ENCODE measurements at regions not wholly inside any gene's neighbourhood (a gene's known extent, or its start where the extent isn't known, plus 50 kb on each side); places are given as distances from the start of the nearest gene placed in this dataset.
"Not testable (repeated sequence)": the region's sequence is repeated elsewhere in the genome, so short reads cannot be mapped to it uniquely, and the experiment has no call there.

DNA sequence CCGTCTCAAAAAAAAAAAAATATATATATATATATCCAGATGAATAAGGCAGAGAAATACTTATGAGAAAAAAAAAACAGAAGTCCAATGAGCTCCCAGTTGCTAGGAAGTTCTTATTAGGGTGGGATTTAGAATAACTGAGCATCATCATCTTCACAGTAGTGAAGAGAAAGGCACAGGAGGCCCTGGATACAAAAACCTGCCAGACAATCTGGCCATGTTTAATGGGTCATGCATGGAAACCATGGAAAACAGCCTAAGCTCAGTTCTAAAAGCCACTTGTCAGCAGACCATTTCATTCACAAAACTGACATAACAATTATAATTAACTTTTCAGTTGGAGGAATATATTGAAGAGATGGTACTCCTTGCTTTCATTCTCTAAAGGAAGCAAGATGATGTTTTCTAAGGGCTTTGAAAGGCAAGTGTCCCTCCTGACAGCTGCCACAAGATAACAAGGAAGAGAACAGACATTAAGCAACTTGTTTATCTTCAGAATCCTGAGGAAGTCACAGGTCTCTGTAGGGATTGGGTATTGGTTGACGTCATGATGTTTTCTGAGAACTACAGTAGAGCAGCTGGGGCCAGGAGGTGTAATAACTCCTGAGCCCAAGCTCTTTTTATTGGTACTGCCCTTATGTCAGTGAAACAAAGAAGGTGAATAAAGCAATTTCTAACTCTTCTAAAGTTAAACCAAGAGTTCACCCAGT lies 463.1 kb downstream of the DMAC1 start:
- peak in 4 of 11 donors; percentile 21 to 37 (median 26) for DNase-seq (ENCODE audit: extremely low read depth in 1 of 11, low read depth in 9 of 11, low spot score in 4 of 11)

DNA sequence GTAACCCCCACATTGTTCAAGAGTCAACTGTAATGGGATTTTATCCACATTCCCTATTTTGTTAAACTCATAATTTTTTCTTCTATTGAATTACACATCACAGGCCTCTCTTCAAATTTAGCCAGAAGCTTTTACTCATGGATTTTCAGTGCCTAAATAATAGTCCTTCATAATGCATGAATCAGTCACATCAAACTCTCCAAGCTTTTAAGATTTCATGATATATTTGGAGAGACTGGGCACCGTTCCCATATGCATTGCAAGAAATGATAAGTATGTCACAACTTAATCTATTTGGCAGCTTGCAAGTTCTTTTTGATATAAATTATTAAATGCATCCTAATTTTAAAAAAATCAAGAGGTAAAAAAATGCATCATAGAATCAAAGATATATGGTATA lies 465.9 kb downstream of the DMAC1 start:
- no peak for DNase-seq (ENCODE audit: extremely low read depth in 1 of 11, low read depth in 9 of 11, low spot score in 4 of 11)

DNA sequence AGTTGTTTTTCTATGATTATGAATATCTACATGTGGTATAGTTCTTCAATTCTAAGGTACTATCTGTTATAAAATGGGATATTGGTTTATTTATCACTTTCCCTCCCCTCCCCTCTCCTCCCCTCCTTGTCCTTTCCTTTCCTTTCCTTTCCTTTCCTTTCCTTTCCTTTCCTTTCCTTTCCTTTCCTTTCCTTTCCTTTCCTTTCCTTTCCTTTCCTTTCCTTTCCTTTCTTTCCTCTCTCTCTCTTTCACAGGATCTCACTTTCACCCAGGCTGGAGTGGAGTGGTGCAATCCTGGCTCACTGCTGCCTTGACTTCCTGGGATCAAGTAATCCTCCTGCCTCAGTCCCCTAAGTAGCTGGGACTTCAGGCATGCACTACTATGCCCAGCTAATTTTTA lies 466.8 kb downstream of the DMAC1 start:
- no peak for DNase-seq (ENCODE audit: extremely low read depth in 1 of 11, low read depth in 9 of 11, low spot score in 4 of 11)

DNA sequence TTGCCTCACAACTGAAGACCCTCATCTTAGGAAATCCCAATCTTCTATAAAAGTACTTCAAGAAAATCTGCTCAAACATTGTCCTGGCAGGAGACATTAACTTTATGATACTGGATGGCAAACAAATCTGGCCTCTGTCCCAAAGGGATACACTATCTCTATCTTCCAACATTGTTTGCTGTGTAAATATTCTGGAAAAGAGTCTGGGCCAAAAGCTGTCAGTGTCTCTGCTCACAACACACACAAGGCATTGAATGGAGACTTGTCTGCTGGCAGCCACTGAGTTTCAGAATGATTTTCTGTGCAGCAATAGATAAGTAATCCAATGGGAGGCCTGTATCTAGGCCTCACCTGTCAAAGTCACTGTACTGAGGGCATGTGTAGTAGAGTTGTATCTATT lies 471.1 kb downstream of the DMAC1 start:
- DNase-seq (ENCODE audit: extremely low read depth in 1 of 11, low read depth in 9 of 11, low spot score in 4 of 11): no peak

DNA sequence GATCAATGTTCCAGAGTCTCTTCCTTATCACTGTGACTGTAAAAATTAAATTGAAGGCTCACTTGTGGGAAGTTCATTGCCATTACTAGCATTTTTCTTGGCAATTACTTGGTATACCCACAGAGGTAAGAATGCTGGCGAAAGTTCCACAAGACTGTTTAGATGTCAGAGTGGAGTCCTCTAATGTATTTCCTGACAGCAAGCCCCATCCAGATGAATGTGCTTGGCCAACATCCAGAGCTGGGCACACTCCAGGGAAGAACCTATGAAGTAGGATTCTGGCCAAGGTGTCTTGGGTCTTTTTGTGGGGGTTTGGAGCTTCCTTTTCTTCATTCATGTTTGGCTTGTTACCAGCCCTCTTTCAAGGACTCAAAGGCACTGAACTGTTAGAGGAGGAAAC lies 473.6 kb downstream of the DMAC1 start:
- DNase-seq (ENCODE audit: extremely low read depth in 1 of 11, low read depth in 9 of 11, low spot score in 4 of 11): no peak

DNA sequence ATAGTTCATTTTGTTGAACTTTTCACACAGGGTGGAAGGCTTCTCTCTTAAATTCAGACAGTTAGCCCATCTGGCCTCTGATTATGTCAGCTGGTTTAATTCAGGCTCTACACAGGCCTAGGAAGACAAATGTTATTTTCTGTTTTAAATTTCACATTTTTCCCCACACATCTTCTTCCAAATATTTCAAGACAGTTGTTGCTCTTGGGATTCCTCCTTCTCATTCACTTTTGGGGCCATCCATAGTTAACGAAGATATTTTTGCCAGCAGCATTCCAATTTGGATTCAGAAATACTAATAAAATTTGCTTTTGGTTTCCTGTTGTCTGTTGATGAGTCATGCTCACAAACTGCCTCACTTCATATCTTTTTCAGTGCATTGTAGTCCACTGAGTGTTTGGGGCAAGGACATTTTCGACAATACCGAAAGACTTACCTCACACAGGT lies 475.4 kb downstream of the DMAC1 start:
- DNase-seq (ENCODE audit: extremely low read depth in 1 of 11, low read depth in 9 of 11, low spot score in 4 of 11): no peak

DNA sequence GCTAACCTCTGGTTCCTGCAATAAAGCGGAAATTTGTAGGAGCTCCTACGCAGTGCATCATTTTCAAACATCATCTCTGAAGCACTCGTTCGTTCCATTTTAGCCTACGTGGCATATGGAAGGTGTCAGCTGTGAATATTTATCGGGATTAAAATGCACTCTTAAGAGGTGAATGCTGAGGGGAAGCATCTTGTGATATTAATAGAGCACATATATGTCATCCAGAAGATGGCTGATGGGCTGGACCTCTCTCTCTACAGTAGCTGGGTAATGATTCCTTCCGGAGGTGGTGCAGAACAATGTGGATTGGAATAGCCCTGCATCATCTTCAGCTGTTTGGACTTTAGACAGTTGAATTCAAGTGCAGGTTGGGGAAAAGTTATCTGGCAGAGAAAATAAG lies 478.7 kb downstream of the DMAC1 start:
- no peak for DNase-seq (ENCODE audit: extremely low read depth in 1 of 11, low read depth in 9 of 11, low spot score in 4 of 11)

DNA sequence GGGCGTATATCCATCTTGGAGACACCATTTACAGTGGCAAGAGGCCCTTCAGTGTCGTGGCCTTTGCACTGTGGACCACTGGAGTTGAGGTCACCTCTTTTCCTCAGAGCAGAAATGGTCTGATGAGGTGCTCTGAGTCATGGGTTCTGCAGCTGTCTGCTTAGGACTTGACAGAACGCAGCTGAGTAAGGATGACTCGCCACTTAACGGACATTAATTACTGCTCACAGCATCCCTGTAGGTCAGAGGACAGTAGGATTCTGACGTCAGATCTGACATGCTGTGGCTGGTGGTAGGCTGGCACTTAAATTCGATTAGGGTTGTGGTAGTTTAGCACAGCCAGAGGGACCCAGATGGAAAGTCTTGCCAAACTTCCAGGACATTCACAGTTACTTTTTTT lies 479.4 kb downstream of the DMAC1 start:
- no peak for DNase-seq (ENCODE audit: extremely low read depth in 1 of 11, low read depth in 9 of 11, low spot score in 4 of 11)

DNA sequence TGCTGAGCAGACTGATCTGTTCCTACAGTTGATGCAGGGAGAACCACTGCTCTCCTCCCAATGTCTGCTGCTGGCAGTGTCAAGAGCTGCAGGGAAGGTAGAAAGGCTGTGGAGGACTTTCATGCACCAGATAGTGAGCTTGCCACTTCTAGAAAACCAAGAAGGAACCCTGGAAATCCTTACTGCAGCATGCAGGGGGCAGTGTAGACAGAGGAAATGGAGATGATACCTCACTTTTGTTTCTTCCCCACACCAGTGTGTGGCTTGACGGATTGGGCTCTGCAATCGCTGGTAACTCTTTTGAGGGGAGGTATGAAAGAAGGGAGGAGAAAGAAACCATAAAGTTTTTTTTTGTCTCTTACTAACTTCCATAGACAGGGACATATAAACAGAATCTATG lies 480.7 kb downstream of the DMAC1 start:
- DNase-seq (ENCODE audit: extremely low read depth in 1 of 11, low read depth in 9 of 11, low spot score in 4 of 11): no peak

DNA sequence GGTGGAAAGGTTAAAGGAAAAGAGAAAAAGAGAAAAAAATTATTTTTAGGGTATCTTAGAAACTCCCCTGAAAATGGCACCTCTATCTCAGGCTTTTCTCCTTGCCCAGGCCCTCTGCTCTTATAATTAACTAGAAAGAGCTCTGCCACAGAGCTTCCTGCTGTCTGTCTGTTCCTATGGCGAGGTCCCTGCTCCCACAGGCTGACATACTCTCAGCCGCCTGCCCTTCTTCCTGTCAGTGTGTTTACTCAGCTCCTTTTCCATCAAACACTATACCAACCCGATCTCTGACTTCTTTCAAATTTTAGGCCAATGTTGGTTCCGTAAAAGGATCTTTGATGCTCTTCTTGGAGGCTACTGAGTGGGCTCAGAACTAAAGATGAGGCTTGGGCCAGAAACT lies 482.6 kb downstream of the DMAC1 start:
- no peak for DNase-seq (ENCODE audit: extremely low read depth in 1 of 11, low read depth in 9 of 11, low spot score in 4 of 11)

DNA sequence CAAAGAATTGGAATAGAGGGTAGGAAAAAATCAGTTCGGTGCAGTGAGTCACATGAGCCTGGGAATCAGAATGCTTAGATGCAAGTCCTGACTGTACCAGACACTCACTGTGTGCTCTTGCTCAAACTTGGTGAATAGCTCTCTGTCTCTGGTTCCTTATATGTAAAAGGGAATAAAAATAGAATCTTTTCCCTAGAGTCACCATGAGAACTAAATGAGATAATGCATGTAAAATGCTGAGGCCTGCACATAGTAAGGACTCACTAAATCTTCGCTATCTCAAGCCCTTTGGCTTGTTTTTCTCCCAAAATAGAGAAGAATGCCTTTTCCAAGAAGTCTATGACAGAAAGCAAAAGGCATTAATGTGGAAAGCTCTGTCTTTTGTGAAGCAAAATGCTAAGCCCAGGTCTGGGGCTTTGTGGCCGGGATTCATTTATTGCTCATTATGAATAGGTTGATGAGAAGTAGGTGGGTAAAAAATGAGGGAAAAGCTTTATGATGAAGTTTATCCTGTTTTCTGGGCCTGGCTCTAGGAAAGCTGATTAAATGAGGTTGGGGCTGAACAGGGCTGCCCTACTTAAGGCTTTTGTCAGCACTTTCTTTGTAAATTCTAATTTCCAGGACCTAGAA lies 483.3 kb downstream of the DMAC1 start:
- DNase-seq (ENCODE audit: extremely low read depth in 1 of 11, low read depth in 9 of 11, low spot score in 4 of 11): no peak

DNA sequence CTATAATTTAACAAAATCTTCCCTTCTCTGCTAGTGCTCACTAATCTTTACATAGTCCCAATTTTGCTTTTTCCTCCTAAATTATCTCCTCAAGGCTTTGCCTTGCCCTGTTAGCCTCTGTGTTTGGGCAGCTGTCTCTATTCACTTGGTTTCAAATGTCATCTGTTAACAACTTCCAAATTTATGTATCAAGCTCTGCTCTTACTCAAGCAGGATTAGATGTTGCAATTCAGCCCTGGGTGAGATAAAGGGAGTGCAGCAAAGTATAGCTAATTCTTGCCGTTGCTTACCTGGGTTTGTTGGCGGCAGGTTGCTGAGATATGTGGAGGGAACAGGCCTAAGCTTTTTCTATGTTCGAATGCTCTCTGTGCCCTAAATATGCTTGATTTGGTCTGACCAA lies 483.8 kb downstream of the DMAC1 start:
- peak in 1 of 11 donors; percentile 15 for DNase-seq (ENCODE audit: extremely low read depth in 1 of 11, low read depth in 9 of 11, low spot score in 4 of 11)

DNA sequence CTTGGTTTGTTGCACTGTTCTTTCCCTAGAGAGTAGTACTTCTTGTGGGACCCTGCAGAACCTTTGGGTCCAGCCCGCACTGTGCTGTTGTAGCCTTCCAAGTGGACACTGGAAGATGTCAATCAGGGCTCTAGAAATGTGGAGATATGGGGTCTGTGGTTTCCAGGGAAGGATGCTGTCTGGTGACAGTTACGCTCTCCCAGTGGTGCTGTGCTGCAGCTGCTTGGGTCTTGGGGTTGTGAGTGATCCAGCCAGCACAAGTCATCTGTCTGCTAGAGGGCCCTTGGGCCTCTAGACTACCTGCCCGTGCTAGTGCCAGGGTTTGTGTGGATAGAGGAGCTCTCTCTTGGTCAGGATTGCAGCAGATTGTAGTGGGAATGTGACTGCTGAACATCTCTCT lies 484.5 kb downstream of the DMAC1 start:
- DNase-seq (ENCODE audit: extremely low read depth in 1 of 11, low read depth in 9 of 11, low spot score in 4 of 11): no peak

DNA sequence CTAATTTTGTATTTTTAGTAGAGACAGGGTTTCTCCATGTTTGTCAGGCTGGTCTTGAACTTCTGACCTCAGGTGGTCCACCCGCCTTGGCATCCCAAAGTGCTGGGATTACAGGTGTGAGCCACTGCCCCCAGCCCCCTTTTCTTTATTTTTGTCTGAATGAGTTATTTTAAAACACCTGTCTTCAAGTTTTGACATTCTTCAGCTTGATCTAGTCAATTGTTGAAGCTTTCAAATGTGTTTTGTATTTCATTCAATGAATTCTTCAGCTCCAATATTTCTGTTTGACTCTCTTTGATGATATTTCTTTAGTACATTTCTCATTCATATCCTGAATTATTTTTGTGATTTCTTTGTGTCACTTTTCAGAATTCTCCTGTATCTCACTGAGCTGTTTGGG lies 486.2 kb downstream of the DMAC1 start:
- no peak for DNase-seq (ENCODE audit: extremely low read depth in 1 of 11, low read depth in 9 of 11, low spot score in 4 of 11)

DNA sequence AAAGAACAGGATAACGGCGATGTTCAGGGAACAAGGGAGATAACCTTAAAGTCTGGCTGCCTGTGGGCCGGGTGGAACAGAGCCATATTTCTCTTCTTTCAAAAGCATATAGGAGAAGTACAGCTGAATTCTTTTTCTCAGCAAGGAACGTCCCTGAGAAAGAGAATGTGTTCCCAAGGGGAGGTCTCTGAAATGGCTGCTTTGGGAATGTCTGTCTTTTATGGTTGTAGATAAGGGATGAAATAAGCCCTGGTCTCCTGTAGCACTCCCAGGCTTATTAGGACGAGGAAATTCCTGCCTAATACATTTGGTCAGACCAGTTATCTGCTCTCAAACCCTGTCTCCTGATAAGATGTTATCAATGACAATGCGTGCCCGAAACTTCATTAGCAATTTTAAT lies 490.5 kb downstream of the DMAC1 start:
- not testable (repeated sequence) for DNase-seq (ENCODE audit: extremely low read depth in 1 of 11, low read depth in 9 of 11, low spot score in 4 of 11)

DNA sequence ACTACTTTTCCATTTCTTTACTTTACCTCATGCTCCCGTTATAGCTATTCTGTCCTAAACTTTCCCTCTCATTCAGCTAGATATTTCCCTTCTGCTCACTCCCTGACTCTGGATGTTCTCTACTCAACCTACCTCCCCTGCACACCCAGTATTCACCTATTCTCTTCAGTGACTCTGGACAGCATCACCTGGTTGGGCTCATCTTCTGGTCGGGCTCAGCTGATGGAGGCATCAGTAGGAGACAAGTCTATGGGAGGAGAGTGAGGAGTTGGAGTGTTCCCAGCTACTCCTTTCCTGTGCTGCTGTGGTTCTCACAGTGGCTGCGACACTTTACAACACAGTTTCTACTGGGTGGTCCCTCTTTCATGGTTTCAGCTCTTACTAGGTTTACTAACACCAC lies 493.9 kb downstream of the DMAC1 start:
- no peak for DNase-seq (ENCODE audit: extremely low read depth in 1 of 11, low read depth in 9 of 11, low spot score in 4 of 11)

DNA sequence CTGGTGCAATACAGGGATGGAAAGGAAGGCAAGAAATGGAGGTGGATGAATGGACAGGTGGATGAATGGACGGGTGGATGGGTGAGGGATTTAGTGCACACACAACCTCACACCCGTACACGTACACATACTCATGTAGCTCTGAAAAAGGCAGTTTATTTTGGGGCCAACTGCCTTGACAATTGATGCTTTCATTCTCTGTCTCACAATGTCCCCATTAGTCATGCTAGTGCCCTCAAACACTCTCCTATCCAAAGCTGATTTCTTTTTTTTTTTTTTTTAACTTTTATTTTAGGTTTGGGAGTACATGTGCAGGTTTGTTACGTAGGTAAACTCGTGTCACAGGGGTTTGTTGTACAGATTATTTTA lies 495.0 kb downstream of the DMAC1 start:
- DNase-seq (ENCODE audit: extremely low read depth in 1 of 11, low read depth in 9 of 11, low spot score in 4 of 11): no peak

DNA sequence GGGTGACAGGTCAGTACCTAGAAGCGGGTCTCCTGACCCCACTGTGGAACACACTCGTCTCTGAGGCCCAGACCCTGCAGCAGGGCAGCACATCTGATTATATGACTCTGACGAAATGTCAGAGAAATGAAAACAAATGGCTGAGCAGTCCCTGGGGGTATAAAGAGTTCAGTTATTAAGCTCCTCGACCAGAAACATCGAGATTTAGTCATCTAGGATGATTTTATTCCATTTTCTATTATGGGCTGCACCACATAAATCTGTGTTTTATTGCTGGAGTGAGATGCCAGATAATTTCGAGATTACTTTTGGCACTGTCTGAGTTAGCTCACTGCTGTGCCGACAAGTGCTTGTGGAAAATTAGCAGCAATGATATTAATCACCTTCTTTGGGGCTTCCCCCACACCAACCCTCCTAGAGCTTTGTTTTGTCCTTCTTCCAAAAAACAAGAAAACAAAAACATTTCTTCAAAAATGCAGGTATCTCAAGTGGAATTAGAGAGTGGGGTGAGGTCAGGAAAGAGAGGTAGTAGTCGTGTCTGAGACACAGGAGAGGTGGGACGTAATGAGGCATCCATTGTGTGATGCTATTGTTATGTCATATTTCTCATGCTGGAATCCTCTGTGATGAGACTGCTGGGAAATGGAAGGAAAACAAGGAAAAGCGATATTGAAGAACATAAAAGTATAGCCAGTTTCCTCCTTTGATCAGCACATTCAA lies 495.5 kb downstream of the DMAC1 start:
- DNase-seq (ENCODE audit: extremely low read depth in 1 of 11, low read depth in 9 of 11, low spot score in 4 of 11): no peak

DNA sequence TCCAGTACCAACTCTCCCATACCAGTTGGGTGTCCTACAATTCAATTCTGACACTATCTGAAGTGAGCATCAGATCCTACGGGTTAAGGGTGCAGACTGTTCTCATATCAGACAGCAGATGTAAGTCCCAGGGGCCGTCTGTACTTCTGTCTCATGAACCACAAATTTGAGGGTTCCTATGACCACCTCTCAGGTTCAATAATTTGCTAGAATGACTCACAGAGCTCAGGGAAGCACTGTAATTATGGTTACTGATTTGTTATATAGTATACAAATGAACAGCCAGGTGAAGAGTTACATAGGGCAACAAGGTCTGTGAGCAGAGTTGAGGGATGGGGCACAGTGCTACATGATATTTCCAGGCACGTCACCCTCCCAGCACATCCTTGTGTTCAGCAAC lies 499.1 kb downstream of the DMAC1 start:
- no peak for DNase-seq (ENCODE audit: extremely low read depth in 1 of 11, low read depth in 9 of 11, low spot score in 4 of 11)

DNA sequence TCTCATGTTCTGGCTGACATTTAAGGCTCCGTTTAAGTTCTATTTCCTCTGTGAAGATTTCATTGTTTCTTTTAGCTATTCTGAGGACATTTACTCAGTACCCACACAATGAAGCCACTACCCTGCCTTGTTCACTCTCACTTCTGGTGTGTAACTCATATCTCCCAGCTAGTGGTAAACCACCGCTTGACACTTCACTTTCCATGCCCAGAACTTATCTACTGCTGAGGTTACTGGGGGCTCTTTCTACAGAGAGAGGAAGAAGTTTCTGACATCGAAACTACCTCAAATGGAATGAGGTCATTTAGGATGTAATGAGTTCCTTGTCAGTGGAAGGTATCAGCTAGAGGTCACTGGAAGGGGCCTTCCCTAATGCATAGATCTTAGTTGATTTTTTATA lies 501.5 kb downstream of the DMAC1 start:
- DNase-seq (ENCODE audit: extremely low read depth in 1 of 11, low read depth in 9 of 11, low spot score in 4 of 11): no peak

DNA sequence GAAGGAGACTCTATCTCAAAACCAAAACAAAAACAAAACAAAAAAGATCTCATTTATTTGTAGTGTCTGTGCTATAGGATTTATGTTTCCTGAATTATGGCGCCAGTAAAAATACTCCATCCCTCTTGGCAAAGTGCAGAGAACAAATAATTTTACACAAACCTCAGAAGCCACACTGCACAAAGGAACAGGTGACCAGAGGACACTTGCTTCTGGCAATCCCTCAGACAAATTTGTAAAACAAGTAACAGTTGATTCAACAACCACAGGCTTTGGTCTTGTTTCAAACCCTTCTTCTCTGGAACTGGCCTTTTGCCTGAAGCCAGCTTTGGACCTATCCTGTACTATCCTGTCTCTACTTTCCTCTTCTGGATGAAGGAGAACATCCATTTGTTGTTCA lies 502.1 kb downstream of the DMAC1 start:
- no peak for DNase-seq (ENCODE audit: extremely low read depth in 1 of 11, low read depth in 9 of 11, low spot score in 4 of 11)

Data from renal cortex interstitium (tissue), 11 donors.